Cardiac fibroblast (primary cell): ENCODE measurements at regions not wholly inside any gene's neighbourhood (a gene's known extent, or its start where the extent isn't known, plus 50 kb on each side); places are given as distances from the start of the nearest gene placed in this dataset.
"Not testable (repeated sequence)": the region's sequence is repeated elsewhere in the genome, so short reads cannot be mapped to it uniquely, and the experiment has no call there.

Source experiments
- DNase-seq, 2 donors: peaks; one replicate each; pipeline versions ENCODE4 v3.0.0 to v3.0.0-alpha.2; 2010; ENCODE audit warnings: low read depth in 2 of 2
- H3K4me3 ChIP-seq, 2 donors: replicated peaks in 1 of 2; 1 replicate in 1 of 2; 2 replicates in 1 of 2; pipeline ENCODE4 v1.5.1; 2011; ENCODE audit warnings: low read depth in 2 of 2, low read length in 2 of 2, mild to moderate bottlenecking in 2 of 2, moderate library complexity in 1 of 2
- TF ChIP-seq, protein P1 (sequence below): IDR thresholded peaks from one replicate; pipeline ENCODE4 v1.5.1; 2011; ENCODE audit warnings: low read depth, mild to moderate bottlenecking, low read length, inconsistent platforms

DNA sequence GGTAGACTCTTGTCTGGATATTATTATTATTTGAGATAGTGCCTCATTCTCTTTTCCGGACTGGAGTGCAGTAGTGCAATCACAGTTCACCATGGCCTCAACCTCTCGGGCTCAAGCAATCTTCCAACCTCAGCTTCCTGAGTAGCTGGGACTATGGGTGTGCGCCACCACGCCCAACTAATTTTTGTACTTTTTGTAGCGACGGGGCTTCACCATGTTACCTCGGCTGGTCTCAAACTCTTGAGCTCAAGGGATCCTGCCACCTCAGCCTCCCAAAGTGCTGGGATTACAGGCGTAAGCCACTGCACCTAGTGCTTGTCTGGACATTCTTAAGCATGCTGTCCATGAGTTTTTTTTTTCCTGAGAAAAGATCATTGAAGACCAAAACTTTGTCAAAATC is 498.9 kb upstream of the RGS6 start:
- TF ChIP-seq, protein P1, sequence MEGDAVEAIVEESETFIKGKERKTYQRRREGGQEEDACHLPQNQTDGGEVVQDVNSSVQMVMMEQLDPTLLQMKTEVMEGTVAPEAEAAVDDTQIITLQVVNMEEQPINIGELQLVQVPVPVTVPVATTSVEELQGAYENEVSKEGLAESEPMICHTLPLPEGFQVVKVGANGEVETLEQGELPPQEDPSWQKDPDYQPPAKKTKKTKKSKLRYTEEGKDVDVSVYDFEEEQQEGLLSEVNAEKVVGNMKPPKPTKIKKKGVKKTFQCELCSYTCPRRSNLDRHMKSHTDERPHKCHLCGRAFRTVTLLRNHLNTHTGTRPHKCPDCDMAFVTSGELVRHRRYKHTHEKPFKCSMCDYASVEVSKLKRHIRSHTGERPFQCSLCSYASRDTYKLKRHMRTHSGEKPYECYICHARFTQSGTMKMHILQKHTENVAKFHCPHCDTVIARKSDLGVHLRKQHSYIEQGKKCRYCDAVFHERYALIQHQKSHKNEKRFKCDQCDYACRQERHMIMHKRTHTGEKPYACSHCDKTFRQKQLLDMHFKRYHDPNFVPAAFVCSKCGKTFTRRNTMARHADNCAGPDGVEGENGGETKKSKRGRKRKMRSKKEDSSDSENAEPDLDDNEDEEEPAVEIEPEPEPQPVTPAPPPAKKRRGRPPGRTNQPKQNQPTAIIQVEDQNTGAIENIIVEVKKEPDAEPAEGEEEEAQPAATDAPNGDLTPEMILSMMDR = no peak
- no peak for DNase-seq

DNA sequence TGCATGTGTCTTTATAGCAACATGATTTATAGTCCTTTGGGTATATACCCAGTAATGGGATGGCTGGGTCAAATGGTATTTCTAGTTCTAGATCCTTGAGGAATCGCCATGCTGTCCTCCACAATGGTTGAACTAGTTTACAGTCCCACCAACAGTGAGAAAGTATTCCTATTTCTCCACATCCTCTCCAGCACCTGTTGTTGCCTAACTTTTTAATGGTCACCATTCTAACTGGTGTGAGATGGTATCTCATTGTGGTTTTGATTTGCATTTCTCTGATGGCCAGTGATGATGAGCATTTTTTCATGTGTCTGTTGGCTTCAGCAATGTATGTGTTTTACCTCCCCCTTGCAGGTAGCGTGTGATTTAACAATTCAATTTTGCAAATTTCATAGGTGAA is 496.6 kb upstream of the RGS6 start:
- H3K4me3 ChIP-seq, DNase-seq: not testable (repeated sequence)

More for the DNA sequence above, 498.9 kb upstream of the RGS6 start:
- H3K4me3 ChIP-seq = no peak overlapping the region

DNA sequence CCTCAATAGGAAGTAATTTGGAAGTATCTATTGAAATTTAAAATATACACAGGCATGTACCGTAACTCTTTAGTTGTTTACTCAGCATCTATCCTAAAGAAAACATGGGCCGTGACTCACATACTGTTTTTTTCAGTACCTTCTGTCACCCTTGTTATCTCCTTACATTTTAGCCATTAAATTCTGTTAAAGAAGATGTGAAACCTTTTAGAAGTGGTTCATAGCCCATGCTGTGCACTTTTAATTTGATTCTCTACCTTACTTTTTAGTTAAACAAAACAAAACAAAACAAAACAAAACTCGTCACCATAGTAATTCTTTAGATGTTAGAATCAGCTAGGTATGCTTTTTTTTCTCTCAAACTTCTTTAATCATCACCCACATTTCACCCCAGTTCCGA is 494.4 kb upstream of the RGS6 start:
- TF ChIP-seq, protein P1 = no peak
- no peak overlapping the region for H3K4me3 ChIP-seq
- DNase-seq = peak in 1 of 2 donors; percentile 50

DNA sequence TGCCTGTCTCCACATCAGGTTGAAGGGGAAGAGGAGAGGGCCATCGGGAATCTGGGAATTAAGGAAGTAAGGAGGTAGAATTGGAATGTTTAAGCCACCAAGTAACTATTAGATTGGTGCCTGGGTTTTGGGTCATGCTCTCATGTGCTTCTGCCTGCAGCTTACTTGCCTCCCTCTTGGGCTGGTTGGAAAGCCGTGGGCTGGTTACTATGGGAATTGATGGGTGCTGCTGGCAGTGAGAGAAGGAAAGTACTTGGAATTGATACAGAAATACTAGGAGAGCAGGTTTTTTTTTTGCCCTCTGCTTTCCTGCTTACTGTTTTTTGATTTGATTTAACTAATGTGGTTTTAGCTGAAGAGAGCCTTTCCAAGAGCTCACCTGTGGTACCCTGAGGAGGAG is 493.5 kb upstream of the RGS6 start:
- TF ChIP-seq, protein P1 = no peak
- DNase-seq = peak; percentile 27 to 61
- no peak overlapping the region for H3K4me3 ChIP-seq

DNA sequence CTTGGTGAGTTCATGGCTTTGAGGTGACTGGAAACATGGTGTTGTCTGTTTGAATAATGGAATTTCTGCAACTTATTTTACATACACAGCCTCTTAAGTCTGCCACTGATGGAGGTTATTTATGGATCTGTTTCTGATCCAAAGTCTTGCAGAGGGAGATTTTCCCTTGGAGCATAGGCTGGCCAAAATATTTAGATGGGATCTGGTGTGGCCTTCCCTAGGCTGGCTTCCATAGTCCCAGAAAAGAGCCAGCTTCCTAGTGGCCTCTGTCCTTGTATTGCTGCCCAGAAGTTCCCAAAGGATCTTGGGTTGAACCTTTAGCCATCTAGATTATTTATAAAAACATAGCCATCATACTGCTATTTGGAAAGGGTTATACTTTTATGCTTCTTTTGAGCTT is 491.1 kb upstream of the RGS6 start:
- H3K4me3 ChIP-seq = no peak overlapping the region
- TF ChIP-seq, protein P1 = no peak
- DNase-seq = no peak

DNA sequence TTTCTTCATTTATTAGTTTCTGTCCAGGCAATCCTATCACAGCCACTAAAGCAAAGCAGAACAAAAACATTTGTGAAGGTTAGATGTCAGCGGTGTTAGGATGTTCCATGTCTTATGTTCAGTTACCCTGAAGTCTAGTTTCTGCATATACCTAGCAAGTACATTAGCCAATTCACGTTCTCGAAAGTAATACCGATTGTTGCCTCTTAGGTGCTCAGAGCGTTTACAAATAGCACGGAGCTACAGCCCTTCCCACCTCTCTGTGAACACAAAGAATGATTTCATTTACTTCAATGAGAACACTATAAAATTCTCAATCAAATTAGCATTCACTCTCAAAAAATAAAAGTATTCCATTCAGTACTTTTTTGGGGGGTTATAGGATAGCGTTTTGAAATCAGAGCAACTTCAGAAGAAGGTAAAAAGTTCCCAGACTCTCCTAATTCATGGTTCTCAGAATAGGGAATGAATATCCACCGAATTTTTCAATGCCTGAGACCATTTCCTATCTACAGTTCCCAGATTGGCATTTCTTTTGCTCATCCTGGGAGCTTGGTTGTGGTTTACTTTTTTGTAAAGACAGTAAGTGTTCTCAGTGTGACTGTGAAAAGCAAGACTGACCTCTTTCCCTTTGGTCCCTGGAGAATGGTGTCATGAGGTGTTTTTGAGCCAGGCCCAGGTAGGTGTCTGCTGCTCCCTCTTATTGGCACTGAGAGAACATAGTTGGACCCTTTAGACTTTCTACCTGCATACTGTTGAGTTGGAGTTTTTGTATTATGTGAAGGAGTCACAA is 488.0 kb upstream of the RGS6 start:
- H3K4me3 ChIP-seq = no peak overlapping the region
- TF ChIP-seq, protein P1 = no peak
- DNase-seq = no peak

DNA sequence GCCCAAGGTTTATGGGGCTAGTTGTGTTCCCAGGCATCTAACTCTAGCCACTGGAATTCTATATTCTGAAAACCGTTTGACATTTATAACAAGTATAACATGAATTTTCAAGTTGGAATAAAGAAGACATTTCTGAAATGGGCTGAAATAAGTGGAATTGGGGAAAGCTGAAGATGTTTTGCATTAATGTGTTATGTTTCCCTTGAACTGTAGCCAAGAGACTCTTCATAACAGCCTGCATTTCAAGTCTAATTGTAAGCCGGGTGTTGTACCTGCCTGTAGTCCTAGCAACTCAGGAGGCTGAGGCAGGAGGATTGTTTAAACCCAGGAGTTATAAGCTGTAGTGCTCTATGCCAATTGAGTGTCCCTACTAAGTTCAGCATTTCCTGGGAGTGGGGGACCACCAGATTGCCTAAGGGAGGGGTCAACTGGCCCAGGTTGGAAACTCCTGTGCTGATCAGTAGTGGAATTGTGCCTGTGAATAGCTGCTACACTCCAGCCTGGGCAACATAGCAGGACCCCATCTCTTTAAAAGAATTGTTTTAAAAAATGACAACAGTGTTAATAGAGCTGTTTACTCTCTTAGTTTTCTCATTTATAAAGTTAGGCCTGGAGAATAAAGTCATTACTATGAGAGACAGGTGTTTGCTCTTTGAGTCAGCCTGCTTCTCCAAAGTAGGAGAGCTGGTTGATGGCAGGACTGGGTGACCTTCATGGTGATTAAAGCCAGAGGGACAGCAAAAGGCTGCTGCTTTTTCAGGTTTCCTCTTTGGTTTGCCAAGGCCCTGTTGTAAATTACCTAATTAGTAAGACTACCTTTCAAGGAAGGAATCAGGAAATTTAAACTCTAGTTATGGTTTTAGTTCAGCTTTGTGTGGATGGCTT is 483.6 kb upstream of the RGS6 start:
- TF ChIP-seq, protein P1 = no peak
- H3K4me3 ChIP-seq = no peak overlapping the region
- DNase-seq = no peak
